Ectodermal cell (in vitro differentiated cells): ENCODE measurements at regions not wholly inside any gene's neighbourhood (a gene's known extent, or its start where the extent isn't known, plus 50 kb on each side); places are given as distances from the start of the nearest gene placed in this dataset.
"Not testable (repeated sequence)": the region's sequence is repeated elsewhere in the genome, so short reads cannot be mapped to it uniquely, and the experiment has no call there.

Source experiments
- H3K27ac ChIP-seq: 2 replicates; pipeline ENCODE4 v1.7.0; 2013; ENCODE audit warnings: mild to moderate bottlenecking, low read depth, low read length; ENCODE audit not compliant: insufficient read depth, poor library complexity, severe bottlenecking
- H3K27me3 ChIP-seq: 2 replicates; pipeline ENCODE4 v1.7.0; 2013; ENCODE audit warnings: mild to moderate bottlenecking, low read length; ENCODE audit not compliant: insufficient read depth, control insufficient read depth, poor library complexity, severe bottlenecking
- H3K36me3 ChIP-seq: one replicate; pipeline ENCODE4 v1.7.0; 2013; ENCODE audit warnings: low read length; ENCODE audit not compliant: control insufficient read depth, insufficient read depth
- H3K4me1 ChIP-seq: one replicate; pipeline ENCODE4 v1.7.0; 2013; ENCODE audit warnings: low read length; ENCODE audit not compliant: control insufficient read depth, insufficient read depth
- H3K4me3 ChIP-seq: 2 replicates; pipeline ENCODE4 v1.7.0; 2013; ENCODE audit warnings: low read depth, low read length, control low read depth; ENCODE audit not compliant: insufficient read depth
- H3K9me3 ChIP-seq: 2 replicates; pipeline ENCODE4 v1.7.0; 2013; ENCODE audit warnings: mild to moderate bottlenecking, low read length, moderate library complexity; ENCODE audit not compliant: control insufficient read depth
- WGBS, 2 experiments: methylation state at CpG; one replicate each; pipeline ENCODE4 v1.1.7; 2013; ENCODE audit warnings: missing lambda C conversion rate in 2 of 2; 5-methylcytosine and 5-hydroxymethylcytosine counted together

GRCh38 chr5:8719796-8720195 lies 826.1 kb downstream of the SEMA5A start:
- no peak overlapping the region for H3K4me3 ChIP-seq
- H3K4me1 ChIP-seq, result no peaks in the 10 kb centered on the region
- no peaks in the 10 kb centered on the region for H3K27me3 ChIP-seq
- 95% methylated on average over 5 to 6 of the region's 7 CpGs for WGBS, 2 experiments
- no peaks in the 10 kb centered on the region for H3K36me3 ChIP-seq
- no peaks in the 10 kb centered on the region for H3K9me3 ChIP-seq
- no peak overlapping the region for H3K27ac ChIP-seq

GRCh38 chr5:8720506-8720905 lies 825.4 kb downstream of the SEMA5A start:
- no peaks in the 10 kb centered on the region for H3K4me1 ChIP-seq
- H3K27ac ChIP-seq, result no peak overlapping the region
- no peaks in the 10 kb centered on the region for H3K36me3 ChIP-seq
- H3K27me3 ChIP-seq, result no peaks in the 10 kb centered on the region
- H3K4me3 ChIP-seq, result no peak overlapping the region
- H3K9me3 ChIP-seq, result no peaks in the 10 kb centered on the region
- WGBS, 2 experiments, result 90 to 94% methylated on average over 5 of the region's 5 CpGs

GRCh38 chr5:8721536-8721935 lies 824.3 kb downstream of the SEMA5A start:
- Histone ChIP-seq H3K36me3 (no peaks in the 10 kb centered on the region), H3K9me3 (no peaks in the 10 kb centered on the region), H3K4me3 (no peak overlapping the region), H3K27ac (no peak overlapping the region), H3K27me3 (no peaks in the 10 kb centered on the region), H3K4me1 (no peaks in the 10 kb centered on the region)
- WGBS, 2 experiments, result 80 to 92% methylated on average over 1 of the region's 1 CpG

- Histone ChIP-seq H3K9me3 (no peaks in the 10 kb centered on the region), H3K27ac (no peak overlapping the region), H3K36me3 (no peaks in the 10 kb centered on the region), H3K4me3 (no peak overlapping the region), H3K4me1 (no peaks in the 10 kb centered on the region), H3K27me3 (no peaks in the 10 kb centered on the region)
- 87 to 91% methylated on average over 9 to 11 of the region's 11 CpGs for WGBS, 2 experiments
Measured at GRCh38 chr5:8726383-8727036, 819.4 kb downstream of the SEMA5A start.

- H3K4me3 ChIP-seq, result no peak overlapping the region
- no peak overlapping the region for H3K27ac ChIP-seq
- no peaks in the 10 kb centered on the region for H3K9me3 ChIP-seq
- no peaks in the 10 kb centered on the region for H3K36me3 ChIP-seq
- WGBS, 2 experiments, result 92 to 94% methylated on average over 4 of the region's 4 CpGs
- H3K27me3 ChIP-seq, result no peaks in the 10 kb centered on the region
- H3K4me1 ChIP-seq, result no peaks in the 10 kb centered on the region
Measured at GRCh38 chr5:8727396-8727795, 818.5 kb downstream of the SEMA5A start.

GRCh38 chr5:8729437-8729836 lies 816.4 kb downstream of the SEMA5A start:
- Histone ChIP-seq H3K9me3 (no peaks in the 10 kb centered on the region), H3K27me3 (no peaks in the 10 kb centered on the region), H3K4me3 (no peak overlapping the region), H3K27ac (no peak overlapping the region), H3K4me1 (no peaks in the 10 kb centered on the region), H3K36me3 (no peaks in the 10 kb centered on the region)
- no CpG with 5 or more reads among the region's 1 CpG for WGBS, 2 experiments

GRCh38 chr5:8730194-8730593 lies 815.7 kb downstream of the SEMA5A start:
- no peaks in the 10 kb centered on the region for H3K27me3 ChIP-seq
- no peaks in the 10 kb centered on the region for H3K36me3 ChIP-seq
- no peak overlapping the region for H3K4me3 ChIP-seq
- no peaks in the 10 kb centered on the region for H3K9me3 ChIP-seq
- 94 to 98% methylated on average over 2 of the region's 2 CpGs for WGBS, 2 experiments
- no peak overlapping the region for H3K27ac ChIP-seq
- H3K4me1 ChIP-seq, result no peaks in the 10 kb centered on the region

- H3K4me3 ChIP-seq, H3K4me1 ChIP-seq, H3K9me3 ChIP-seq, H3K36me3 ChIP-seq, H3K27me3 ChIP-seq, H3K27ac ChIP-seq: not testable (repeated sequence)
- WGBS, 2 experiments, result 93 to 97% methylated on average over 7 of the region's 7 CpGs
Measured at GRCh38 chr5:8731110-8731509, 814.8 kb downstream of the SEMA5A start.

GRCh38 chr5:8740595-8740994 lies 805.3 kb downstream of the SEMA5A start:
- Histone ChIP-seq H3K27me3 (no peaks in the 10 kb centered on the region), H3K4me3 (no peak overlapping the region), H3K36me3 (no peaks in the 10 kb centered on the region), H3K4me1 (no peaks in the 10 kb centered on the region), H3K9me3 (no peaks in the 10 kb centered on the region), H3K27ac (no peak overlapping the region)
- WGBS, 2 experiments, result 85 to 89% methylated on average over 6 to 7 of the region's 7 CpGs

GRCh38 chr5:8749556-8749955 lies 796.3 kb downstream of the SEMA5A start:
- H3K36me3 ChIP-seq, result no peaks in the 10 kb centered on the region

GRCh38 chr5:8750100-8750499 lies 795.8 kb downstream of the SEMA5A start:
- H3K4me3 ChIP-seq, result no peak overlapping the region
- no peaks in the 10 kb centered on the region for H3K9me3 ChIP-seq
- no peaks in the 10 kb centered on the region for H3K27me3 ChIP-seq
- no peaks in the 10 kb centered on the region for H3K4me1 ChIP-seq
- no peaks in the 10 kb centered on the region for H3K36me3 ChIP-seq
- no peak overlapping the region for H3K27ac ChIP-seq

More at GRCh38 chr5:8749556-8749955, 796.3 kb downstream of the SEMA5A start:
- no peaks in the 10 kb centered on the region for H3K4me1 ChIP-seq
- H3K27me3 ChIP-seq, result no peaks in the 10 kb centered on the region
- no peak overlapping the region for H3K4me3 ChIP-seq
- no peaks in the 10 kb centered on the region for H3K9me3 ChIP-seq
- WGBS, 2 experiments, result 92 to 94% methylated on average over 2 of the region's 2 CpGs
- no peak overlapping the region for H3K27ac ChIP-seq
